Omental fat pad (tissue), 3 donors: ENCODE measurements at regions not wholly inside any gene's neighbourhood (a gene's known extent, or its start where the extent isn't known, plus 50 kb on each side); places are given as distances from the start of the nearest gene placed in this dataset.

Experiments
- ATAC-seq: fragments of 150-250 bp; one replicate; pipeline ENCODE4 v1.9.1; 2016; ENCODE audit warnings: mild to moderate bottlenecking, moderate library complexity; ENCODE audit not compliant: low FRiP score
- DNase-seq: peaks from one replicate; pipeline ENCODE4 v3.0.0-alpha.2; 2019; ENCODE audit warnings: low spot score
- TF ChIP-seq, protein P1 (sequence below), 3 donors: fragments of 450-650 bp; IDR thresholded peaks; one replicate each; pipeline ENCODE4 v1.5.1; 2016 to 2017; ENCODE audit warnings: antibody characterized with exemption in 3 of 3, mild to moderate bottlenecking in 3 of 3, moderate library complexity in 2 of 3

DNA sequence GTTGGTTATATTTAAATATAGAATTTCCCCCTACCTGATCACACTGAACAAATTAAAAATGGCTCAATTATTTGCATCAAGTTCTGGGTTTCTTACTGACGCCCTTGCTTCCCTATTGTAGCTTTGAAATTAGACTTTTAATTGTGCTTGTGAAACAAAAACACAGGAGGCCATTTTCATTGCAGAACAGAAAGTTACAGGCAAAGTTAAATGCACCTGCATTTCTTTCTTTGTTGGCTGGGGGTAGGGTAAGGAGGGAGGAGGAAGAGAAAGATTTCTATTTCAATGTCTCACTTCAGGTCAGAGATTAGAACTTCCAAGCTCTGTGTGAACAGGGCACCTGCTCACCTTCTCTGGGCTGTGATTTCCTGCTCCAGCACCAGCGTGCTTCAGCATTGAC, 199.6 kb downstream of the BCL11A start:
- ATAC-seq (no peak), DNase-seq (no peak)
- TF ChIP-seq, protein P1, sequence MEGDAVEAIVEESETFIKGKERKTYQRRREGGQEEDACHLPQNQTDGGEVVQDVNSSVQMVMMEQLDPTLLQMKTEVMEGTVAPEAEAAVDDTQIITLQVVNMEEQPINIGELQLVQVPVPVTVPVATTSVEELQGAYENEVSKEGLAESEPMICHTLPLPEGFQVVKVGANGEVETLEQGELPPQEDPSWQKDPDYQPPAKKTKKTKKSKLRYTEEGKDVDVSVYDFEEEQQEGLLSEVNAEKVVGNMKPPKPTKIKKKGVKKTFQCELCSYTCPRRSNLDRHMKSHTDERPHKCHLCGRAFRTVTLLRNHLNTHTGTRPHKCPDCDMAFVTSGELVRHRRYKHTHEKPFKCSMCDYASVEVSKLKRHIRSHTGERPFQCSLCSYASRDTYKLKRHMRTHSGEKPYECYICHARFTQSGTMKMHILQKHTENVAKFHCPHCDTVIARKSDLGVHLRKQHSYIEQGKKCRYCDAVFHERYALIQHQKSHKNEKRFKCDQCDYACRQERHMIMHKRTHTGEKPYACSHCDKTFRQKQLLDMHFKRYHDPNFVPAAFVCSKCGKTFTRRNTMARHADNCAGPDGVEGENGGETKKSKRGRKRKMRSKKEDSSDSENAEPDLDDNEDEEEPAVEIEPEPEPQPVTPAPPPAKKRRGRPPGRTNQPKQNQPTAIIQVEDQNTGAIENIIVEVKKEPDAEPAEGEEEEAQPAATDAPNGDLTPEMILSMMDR (IDR thresholded peaks at IDR 0.05), result no peak

DNA sequence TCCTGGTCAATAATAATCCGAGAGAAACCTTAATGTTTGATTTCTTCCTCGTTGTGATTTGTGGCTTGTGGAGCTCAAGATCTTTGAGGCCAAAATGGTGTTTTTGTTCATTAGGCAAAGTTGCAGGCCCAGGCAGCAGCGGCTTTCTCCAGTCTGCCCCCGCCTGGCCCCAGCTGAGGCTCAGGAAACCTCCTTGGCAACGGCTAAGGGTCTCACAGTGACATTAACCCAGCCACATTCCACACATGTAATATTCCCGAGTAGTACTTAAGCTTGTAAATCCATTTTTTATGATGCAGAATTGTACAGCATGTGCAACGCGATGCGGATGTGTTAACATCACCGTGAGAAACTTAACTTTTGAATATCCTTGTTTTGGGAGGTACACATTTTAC, 200.1 kb downstream of the BCL11A start:
- ATAC-seq (no peak), DNase-seq (no peak)
- TF ChIP-seq, protein P1 (IDR thresholded peaks at IDR 0.05), result no peak

DNA sequence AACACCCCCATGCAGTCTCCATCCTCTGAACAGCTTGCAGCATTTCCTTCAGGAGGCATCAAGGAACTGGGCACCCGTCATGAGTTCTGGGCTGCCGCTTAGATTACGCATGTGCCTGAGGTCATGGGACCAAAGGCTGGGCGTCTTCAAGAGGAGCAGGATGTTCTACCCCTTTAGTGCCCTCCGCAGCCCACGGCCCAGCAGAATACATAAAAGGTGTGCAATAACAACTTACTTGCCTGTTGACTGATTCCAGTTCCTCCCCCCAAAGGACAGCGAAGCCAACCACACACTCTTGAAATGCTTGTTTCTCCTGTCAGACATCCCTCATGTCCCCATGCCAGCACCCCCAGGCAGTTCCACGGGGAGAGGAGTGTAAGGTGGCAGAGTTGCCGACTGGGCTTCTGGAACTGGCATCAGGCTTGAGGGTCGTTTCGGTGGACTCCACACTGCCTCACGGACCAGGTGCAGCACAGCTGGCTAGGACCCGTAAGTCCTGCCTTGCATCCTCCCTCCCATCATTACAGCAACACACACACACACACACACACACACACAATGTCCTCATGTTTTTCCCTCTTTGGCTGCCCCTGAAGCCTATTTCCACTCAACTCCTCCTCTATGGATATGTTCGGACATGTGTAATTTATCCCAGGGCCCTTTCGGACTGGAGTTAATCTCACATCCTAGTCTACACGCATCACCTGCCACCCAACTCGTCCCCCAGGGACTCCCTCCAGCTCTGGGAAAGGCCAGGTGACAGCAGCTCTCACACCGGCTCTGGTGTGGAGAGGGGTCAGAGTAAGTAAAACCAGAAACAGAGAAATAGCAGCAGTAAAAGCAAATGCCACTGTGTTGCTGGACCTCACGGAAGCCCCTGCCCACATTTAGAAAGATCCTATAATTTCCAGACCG, 200.7 kb downstream of the BCL11A start:
- DNase-seq (no peak), ATAC-seq (no peak)
- TF ChIP-seq, protein P1 (IDR thresholded peaks at IDR 0.05), result no peak

DNA sequence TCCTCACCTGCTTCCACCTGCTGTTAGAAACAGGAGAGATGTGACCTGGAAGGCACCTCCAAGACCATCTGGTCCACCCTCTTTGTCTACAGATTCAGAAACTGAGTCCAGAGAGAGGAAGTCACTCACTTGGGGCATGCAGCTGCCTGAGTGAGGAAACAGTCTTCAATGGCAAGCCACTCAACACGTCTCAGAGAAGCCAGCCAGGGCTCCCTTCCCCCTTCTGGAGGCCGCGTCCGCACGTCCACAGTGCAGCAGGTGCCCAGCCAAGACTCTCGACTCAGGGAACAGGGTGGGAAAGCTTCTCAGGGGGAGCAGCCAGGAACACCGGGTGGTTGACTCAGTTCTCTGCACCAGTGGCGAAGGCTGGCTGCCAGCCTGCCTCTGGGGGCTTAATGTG, 201.7 kb downstream of the BCL11A start:
- TF ChIP-seq, protein P1 (IDR thresholded peaks at IDR 0.05), result no peak
- no peak for DNase-seq
- no peak for ATAC-seq

DNA sequence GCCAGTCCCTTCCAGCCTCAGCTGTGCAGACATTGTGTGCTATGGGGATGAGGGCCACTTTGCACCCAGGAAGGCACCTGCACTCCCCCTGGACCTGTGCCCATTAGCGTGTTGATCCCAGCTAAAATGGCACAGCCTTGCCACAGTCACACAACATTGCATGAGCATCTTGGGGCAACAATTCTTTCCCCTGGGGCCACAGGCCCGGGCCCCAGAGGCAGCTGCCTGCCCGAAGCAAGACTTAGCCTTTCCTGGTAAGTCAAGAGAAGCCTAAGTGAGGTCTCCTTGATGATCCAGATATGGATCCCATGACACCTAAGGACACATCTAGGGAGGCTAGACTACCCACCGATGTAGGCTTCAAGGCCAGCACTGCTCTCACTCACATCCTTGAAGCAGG, 202.1 kb downstream of the BCL11A start:
- TF ChIP-seq, protein P1 (IDR thresholded peaks at IDR 0.05), result no peak
- ATAC-seq (no peak), DNase-seq (no peak)

DNA sequence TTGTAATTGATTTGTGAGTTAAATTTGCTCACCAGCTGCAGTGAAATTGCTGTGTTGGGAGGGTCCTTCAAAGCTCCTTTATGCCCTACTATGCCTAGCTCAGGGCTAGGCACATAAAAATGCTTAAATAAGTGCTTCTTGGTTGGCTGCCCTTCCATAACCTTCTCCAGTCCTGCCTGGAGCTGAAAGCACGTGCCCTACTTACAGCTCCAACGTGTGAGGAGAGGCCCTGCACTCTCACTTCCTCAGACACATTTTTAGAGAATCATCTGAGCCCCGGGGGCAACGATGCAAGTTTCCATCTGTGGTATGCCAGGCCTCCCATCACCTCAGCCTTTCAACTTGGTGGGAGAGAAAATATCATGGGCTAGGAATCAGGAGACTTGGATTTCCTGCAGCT, 202.7 kb downstream of the BCL11A start:
- ATAC-seq (no peak), DNase-seq (no peak)

More for the DNA sequence above, 202.7 kb downstream of the BCL11A start:
- TF ChIP-seq, protein P1 (IDR thresholded peaks at IDR 0.05), result no peak
